GM06990 (cell line): ENCODE measurements at regions not wholly inside any gene's neighbourhood (a gene's known extent, or its start where the extent isn't known, plus 50 kb on each side); places are given as distances from the start of the nearest gene placed in this dataset.
"Not testable (repeated sequence)": the region's sequence is repeated elsewhere in the genome, so short reads cannot be mapped to it uniquely, and the experiment has no call there.

Experiments
- DNase-seq: peaks from one replicate; pipeline ENCODE4 v3.0.0-alpha.2; 2011; ENCODE audit not compliant: insufficient read length; ENCODE audit errors: extremely low read depth
- H3K27me3 ChIP-seq: replicated peaks from 2 replicates; pipeline ENCODE4 v1.6.0; 2011; ENCODE audit warnings: low read length; ENCODE audit not compliant: control insufficient read depth, insufficient read depth
- H3K36me3 ChIP-seq: 2 replicates; pipeline ENCODE4 v1.5.1; 2011; ENCODE audit warnings: low read length; ENCODE audit not compliant: control insufficient read depth, insufficient read depth
- H3K4me3 ChIP-seq: replicated peaks from 2 replicates; pipeline ENCODE4 v1.5.1; 2011; ENCODE audit warnings: low read depth, mild to moderate bottlenecking, control low read depth, low read length

DNA sequence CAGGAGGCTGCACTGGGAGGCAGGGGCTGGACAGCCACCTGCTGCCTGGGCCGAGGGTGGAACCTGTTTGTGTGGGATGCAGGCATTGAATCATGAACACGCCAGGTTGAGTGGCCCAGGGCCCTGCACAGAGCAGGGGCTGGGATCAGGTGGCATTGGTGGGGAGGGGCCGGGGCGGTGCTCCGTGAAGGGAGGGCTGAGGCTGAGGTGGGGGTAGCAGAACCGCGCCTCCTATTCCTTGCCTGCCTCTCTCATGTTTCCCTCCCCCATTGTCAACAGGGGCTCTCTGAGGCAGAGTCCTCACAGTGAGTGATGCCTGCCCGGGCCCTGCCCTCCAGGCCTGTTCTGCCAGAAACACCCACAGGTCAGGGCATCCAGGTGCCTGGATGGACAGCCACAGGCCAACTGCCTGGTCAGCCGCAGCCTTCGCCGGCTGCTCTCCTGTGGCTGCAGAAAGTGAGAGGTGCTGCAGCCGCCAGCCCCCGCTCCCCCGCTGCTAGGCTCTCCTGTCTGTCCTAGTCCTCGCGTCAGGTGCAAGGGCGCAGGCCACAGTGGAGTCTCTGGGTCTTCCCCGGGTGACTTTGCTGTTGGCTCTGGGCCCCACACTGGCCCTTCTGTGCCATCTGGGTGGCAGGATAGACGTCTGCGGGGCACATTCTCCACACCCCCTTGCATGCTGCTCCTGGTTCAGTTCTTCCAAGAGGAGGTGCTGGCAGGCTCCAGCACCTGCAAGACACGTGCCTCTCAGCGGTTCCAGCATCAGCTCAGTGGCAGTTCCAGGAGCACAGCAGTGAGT lies 79.6 kb upstream of the GOLGA6L4 start:
- not testable (repeated sequence) for H3K36me3 ChIP-seq, H3K27me3 ChIP-seq, H3K4me3 ChIP-seq, DNase-seq

DNA sequence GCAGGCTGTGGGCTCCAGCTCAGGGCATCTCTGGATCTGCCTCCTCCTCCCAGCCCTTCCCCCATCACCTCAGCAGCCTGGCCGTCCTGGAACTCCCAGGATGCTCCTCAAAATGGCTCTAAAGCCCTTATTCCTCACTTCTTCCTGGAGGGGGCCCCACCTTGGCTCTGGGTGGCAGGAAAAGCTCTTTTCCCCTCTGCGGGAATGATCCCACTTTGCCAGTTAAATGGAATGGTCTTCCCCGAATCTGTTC lies 79.1 kb upstream of the GOLGA6L4 start:
- H3K36me3 ChIP-seq, DNase-seq, H3K4me3 ChIP-seq, H3K27me3 ChIP-seq: not testable (repeated sequence)

DNA sequence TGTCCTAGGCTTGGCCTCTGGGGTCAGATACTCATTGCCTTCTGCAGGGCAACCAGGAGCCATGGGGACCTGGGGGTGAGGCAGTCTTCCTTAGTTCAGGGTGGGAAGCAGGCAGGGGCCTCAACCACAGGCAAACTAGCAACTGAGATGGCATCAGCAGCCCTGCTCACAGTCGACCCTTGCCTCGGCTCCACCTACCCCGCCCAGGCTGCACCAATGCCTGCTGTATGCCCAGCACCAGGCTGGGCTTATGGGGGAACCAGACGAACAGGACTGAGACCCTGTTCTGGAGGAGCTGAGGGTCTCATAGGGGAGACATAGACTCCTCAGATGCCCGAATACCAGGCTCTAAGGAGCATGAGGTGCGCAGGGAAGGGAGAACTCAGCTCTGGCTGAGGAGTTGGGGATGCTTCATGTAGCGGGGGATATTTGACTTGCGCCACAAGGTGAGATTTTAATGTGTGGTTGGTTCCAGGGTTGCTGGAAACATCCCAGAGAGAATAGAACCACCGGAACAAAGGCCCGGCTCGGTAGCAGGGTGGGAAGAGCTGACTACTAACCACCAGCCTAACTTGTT lies 78.4 kb upstream of the GOLGA6L4 start:
- H3K36me3 ChIP-seq, H3K4me3 ChIP-seq, DNase-seq, H3K27me3 ChIP-seq: not testable (repeated sequence)

DNA sequence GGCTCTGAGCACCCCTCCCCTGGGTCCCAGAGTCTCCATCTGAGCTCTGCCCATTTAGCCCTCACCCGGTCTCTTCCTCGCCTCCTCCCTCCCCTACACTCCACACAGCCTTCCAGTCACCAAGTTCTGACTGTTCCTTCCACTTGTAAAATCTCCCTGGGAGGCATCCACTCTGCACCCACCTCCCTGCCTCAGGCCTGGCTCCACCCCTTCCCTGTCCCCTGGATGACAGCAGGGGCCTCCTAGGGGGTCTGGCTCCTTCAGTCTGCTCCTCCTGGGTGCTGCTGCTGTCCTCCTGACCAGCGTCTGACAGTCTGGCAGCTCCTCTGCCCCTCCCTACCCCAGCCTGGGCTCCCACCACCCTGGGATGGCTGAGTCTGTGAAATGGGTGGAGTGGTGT lies 77.7 kb upstream of the GOLGA6L4 start:
- H3K27me3 ChIP-seq, H3K36me3 ChIP-seq, H3K4me3 ChIP-seq, DNase-seq: not testable (repeated sequence)

DNA sequence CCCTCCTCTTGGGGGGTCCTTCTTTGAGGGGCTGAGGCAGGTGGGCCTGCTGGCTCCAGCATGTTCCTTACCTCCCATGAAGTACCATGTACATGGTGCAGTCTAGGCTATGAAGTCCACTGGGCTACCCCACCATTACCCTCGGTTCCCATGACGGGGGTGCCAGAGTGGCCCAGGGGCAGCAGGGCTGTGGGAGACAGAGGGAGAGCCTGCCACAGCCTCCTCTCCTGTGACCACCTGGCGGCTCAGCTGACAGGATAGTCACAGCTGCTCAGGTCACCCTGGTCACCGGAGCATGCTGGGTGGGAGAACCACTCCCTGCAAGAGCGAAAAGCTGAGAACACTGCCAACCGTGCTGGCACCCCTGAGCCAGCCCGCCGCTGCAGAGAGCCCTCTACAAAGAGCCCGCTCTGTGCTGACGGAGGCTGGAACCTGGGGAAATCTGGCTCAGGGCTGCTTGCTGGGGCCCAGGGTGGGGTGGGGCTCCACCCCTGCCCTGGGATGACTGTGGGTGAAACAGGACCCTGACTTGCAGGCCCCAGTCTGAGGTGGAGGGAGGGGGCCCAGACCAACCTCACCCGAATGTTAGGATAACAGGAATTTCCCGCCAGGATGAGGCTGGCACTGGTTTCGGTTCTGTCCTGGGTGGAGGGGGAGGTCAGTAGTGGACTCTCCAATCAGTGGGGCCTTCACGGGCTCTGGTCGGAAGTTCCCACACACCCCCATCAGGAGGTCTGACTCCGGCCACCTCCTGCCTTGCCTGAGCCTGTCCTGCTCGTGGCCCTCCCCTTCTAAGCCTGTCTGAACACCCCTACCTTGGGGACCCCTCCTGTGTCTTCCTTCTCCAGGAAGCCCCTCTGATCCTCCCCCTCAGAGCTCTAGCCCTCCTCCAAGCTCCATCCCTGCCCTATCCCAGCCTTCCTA lies 76.0 kb upstream of the GOLGA6L4 start:
- DNase-seq, H3K27me3 ChIP-seq, H3K4me3 ChIP-seq, H3K36me3 ChIP-seq: not testable (repeated sequence)

DNA sequence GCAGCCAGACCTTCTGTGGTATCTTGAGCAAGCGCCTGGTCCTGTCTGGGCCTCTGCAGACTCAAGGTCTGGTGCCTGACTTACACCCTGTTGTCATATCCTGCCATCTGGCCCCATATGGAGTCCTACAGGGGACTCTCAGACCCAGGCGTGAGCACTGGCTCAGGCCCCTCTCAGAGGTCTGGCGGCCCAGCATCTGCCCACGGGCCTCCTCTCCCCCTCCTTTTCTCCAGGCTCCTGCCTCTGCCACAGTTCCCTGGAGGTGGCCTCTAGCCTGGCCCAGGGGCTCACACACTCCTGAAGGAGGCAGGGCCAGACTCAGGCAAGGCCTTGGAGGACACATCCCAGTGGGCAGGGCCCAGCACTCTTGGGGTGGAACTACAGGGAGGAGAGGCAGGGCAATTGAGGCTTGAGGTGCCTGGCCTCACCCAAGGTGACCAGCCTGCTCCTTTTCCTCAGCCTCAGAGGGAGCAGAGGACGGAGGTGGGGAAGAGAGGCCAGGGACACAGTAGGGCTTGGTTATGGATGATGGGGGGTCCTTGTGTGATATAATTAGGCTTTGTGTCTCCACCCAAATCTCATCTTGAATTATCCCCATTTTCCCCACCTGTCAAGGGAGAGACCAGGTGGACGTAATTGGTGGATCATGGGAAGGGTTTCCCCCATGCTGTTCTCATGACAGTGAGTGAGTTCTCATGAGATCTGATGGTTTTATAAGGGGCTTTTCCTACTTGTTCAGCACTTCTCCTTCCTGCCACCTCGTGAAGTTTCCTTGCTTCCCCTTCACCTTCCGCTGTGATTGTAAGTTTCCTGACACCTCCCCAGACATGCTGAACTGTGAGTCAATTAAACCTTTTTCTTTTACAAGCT lies 70.9 kb upstream of the GOLGA6L4 start:
- H3K4me3 ChIP-seq, H3K27me3 ChIP-seq, DNase-seq, H3K36me3 ChIP-seq: not testable (repeated sequence)

DNA sequence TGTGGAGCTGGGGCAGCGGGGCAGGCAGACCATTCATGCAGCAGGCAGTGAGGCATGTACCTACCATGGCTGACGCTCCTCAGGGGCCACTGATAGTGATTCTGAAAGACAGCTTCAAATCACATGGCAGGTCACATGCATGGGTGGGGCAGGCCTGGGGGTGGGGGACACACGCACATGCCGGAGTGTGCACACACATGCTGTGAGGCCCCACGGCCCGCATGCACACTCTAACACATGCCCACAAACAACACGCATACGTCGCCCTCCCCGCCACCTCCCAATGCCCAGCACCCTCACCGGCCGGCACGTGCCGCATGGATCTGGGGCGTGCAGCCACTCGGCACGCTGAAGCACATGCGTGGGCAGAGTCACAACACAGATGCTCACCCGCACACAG lies 65.5 kb upstream of the GOLGA6L4 start:
- not testable (repeated sequence) for H3K36me3 ChIP-seq, H3K4me3 ChIP-seq, H3K27me3 ChIP-seq, DNase-seq

DNA sequence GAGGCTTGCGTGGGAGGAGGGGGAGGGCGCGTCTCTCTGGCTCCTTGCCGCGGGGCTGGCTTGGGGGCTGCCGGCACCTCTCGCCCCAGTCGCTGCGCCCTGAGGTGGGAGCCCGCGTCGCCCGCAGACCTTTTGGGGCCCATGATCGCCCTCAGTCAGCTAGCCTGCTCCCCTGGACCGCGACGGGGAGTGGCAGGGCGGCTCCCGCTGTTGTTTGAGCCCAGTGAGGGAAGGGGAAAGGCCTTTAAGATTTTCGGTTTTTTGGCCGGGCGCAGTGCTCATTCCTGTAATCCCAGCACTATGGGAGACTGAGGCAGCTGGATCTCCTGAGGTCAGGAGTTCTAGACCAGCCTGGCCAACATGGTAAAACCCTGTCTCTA lies 62.4 kb upstream of the GOLGA6L4 start:
- H3K36me3 ChIP-seq, DNase-seq, H3K4me3 ChIP-seq, H3K27me3 ChIP-seq: not testable (repeated sequence)
